HT1080 (cell line): ENCODE measurements at regions not wholly inside any gene's neighbourhood (a gene's known extent, or its start where the extent isn't known, plus 50 kb on each side); places are given as distances from the start of the nearest gene placed in this dataset. TPM values are rescaled to one million over a fixed set of nuclear protein-coding genes. Genes with fewer than 3 reads are reported as not detected.
"Not testable (repeated sequence)": the region's sequence is repeated elsewhere in the genome, so short reads cannot be mapped to it uniquely, and the experiment has no call there.

Source experiments
- DNase-seq: peaks from one replicate; pipeline ENCODE4 v3.0.0-alpha.2; 2015; ENCODE audit warnings: low read depth
- small RNA-seq: library from RNA; depleted of rRNA; stranded (forward); fragments of <200 nt; gene quantifications from one replicate; pipeline ENCODE3, GENCODE V24; 2014

DNA sequence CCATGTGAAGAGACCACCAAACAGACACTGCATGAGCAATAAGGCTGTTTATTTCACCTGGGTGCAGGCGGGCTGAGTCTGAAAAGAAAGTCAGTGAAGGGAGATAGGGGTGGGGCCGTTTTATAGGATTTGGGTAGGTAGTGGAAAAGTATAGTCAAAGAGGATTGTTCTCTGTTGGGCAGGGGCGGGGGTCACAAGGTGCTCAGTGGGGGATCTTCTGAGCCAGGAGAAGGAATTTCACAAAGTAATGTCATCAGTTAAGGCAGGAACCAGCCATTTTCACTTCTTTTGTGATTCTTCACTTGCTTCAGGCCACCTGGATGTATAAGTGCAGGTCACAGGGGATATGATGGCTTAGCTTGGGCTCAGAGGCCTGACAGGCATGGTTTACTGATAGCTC, 444.6 kb upstream of the ZNG1F start:
- DNase-seq = not testable (repeated sequence)

DNA sequence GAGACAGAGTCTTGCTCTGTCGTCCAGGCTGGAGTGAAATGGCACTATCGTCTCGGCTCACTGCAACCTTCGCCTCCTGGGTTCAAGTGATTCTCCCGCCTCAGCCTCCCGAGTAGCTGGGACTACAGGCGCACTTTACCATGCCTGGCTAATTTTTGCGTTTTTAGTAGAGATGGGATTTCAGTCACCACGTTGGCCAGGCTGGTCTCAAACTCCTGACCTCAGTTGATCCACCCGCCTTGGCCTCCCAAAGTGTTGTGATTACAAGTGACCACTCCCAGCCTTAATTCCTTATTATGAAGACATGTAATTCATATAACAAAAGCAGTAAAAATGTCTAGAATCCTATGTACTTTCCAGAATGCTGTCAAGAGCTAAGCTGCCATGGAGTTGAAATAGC, 434.5 kb upstream of the ZNG1F start:
- DNase-seq = not testable (repeated sequence)

DNA sequence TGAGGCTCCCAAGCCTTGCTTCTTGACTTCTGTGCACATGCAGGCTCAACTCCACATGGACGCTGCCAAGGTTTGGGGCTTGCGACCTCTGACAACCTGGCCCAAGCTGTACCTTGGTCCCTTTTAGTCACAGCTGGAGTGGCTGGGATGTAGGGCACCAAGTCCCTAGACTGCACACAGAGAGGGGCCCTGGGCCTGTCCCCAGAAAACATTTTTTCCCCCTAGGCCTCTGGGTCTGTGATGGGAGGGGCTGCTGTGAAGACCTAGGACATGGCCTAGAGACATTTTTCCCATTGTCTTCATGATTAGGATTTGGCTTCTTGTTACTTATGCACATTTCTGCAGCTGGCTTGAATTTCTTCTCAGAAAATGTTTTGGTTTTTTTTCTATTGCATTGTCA, 430.1 kb upstream of the ZNG1F start:
- not testable (repeated sequence) for DNase-seq

DNA sequence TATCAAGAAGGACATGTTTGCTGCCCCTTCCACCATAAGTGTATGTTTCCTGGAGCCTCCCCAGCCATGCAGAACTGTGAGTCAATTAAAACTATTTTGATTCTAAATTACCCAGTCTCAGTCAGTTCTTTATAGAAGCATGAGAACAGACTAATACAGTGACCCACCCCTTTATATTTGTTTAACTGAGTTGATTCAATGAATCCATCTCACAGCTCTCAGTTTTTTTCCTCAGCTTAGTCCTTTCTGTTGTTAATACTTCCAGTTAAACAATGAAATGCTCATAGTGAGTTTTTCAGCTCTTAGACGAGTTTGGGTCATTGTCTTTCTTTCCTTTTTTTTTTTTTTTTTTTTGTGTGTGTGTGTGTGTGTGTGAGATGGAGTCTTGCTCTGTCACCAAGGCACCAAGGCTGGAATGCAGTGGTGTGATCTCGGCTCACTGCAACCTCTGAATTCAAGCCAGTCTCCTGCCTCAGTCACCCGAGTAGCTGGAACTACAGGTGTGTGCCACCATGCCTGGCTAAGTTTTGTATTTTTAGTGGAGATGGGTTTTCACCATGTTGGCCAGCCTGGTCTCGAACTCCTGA, 417.9 kb upstream of the ZNG1F start:
- not testable (repeated sequence) for DNase-seq

DNA sequence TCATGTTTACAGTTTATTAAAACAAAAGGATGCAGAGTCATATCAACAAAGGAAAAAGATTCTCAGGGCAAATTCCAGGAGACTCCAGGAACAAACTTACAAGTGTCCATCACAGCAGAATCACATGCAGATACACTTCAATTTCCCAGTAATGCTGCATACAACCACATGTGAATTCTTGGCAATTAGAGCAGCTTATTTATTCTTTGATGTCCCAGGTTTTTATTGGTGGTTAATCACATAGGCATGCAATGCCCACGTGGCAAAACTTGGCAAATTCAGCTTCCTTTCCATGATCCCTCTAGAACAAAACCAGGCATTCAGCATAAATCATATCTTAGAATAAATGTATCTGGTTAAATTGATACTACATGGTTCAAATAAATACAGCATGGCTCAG, 376.5 kb upstream of the ZNG1F start:
- DNase-seq = not testable (repeated sequence)

Small RNA genes lying in the stretch of these regions (small RNA-seq; reads per million reads assigned to genes)
- gene AL591926.1 = not detected
- gene AL591926.4 = not detected
- not detected for gene AL591926.5
- gene AL591926.6 = not detected
- not detected for gene AL591926.8
- not detected for gene AL591926.9
- not detected for gene RF00019
- not detected for gene RF00156
- gene RN7SL565P = not detected
